Upper lobe of right lung (tissue), 1 donor: ENCODE measurements at regions not wholly inside any gene's neighbourhood (a gene's known extent, or its start where the extent isn't known, plus 50 kb on each side); places are given as distances from the start of the nearest gene placed in this dataset.

Experiments used
- ATAC-seq: fragments of 200-7000 bp; cut with Tn5 transposase; one replicate; pipeline ENCODE4 v1.9.1; 2020; ENCODE audit warnings: mild to moderate bottlenecking, moderate library complexity
- DNase-seq: peaks from one replicate; pipeline ENCODE4 v3.0.0-alpha.2; 2020
- H3K27ac ChIP-seq: fragments of 200-600 bp; one replicate; pipeline ENCODE4 v1.8.0; 2022
- H3K27me3 ChIP-seq: fragments of 200-600 bp; one replicate; pipeline ENCODE4 v1.8.0; 2022; ENCODE audit warnings: mild to moderate bottlenecking
- H3K36me3 ChIP-seq: fragments of 200-600 bp; one replicate; pipeline ENCODE4 v1.8.0; 2022
- H3K4me1 ChIP-seq: fragments of 200-600 bp; one replicate; pipeline ENCODE4 v1.8.0; 2022
- H3K4me3 ChIP-seq: fragments of 200-600 bp; one replicate; pipeline ENCODE4 v1.8.0; 2022; ENCODE audit warnings: mild to moderate bottlenecking
- H3K9me3 ChIP-seq: fragments of 200-600 bp; one replicate; pipeline ENCODE4 v1.8.0; 2022
- CTCF ChIP-seq: fragments of 200-600 bp; IDR thresholded peaks from one replicate; pipeline ENCODE4 v1.8.0; 2022; ENCODE audit warnings: antibody characterized with exemption
- intact Hi-C: fragments of 100-400 bp; cut with DNase I; formaldehyde crosslinking; loops from one replicate; pipeline ENCODE4 v1.11.0; 2022
- donor health status: DM: no; HTN: yes; CAD: no; lungs with severe emphysema.

- H3K36me3 ChIP-seq, result no peaks in the 10 kb centered on the region
- no peaks in the 10 kb centered on the region for H3K4me1 ChIP-seq
- no peak for TF ChIP-seq CTCF
- H3K9me3 ChIP-seq, result no peaks in the 10 kb centered on the region
- intact Hi-C loops, result no loop called here
- no peak overlapping the region for H3K4me3 ChIP-seq
- no peak overlapping the region for H3K27ac ChIP-seq
- no peak for DNase-seq
- no peaks in the 10 kb centered on the region for H3K27me3 ChIP-seq
- ATAC-seq, result no peak
These were observed 170.0 kb upstream of the ARL4C start for GRCh38 chr2:234666911-234667310.

GRCh38 chr2:234665304-234665703, 168.4 kb upstream of the ARL4C start:
- no peaks in the 10 kb centered on the region for H3K4me1 ChIP-seq
- no peaks in the 10 kb centered on the region for H3K27me3 ChIP-seq
- H3K9me3 ChIP-seq, result no peaks in the 10 kb centered on the region
- ATAC-seq (no peak), DNase-seq (no peak)
- no peaks in the 10 kb centered on the region for H3K36me3 ChIP-seq
- no peak overlapping the region for H3K4me3 ChIP-seq
- TF ChIP-seq CTCF, result no peak
- intact Hi-C loops, result no loop called here
- H3K27ac ChIP-seq, result no peak overlapping the region

- TF ChIP-seq CTCF, result no peak
- Histone ChIP-seq H3K27ac (no peak overlapping the region), H3K4me3 (no peak overlapping the region), H3K9me3 (no peaks in the 10 kb centered on the region), H3K27me3 (no peaks in the 10 kb centered on the region), H3K36me3 (no peaks in the 10 kb centered on the region), H3K4me1 (no peaks in the 10 kb centered on the region)
- no peak for DNase-seq
- intact Hi-C loops, result no loop called here
- ATAC-seq, result no peak
These were observed 165.0 kb upstream of the ARL4C start for GRCh38 chr2:234661849-234662248.

GRCh38 chr2:234661175-234661574, 164.3 kb upstream of the ARL4C start:
- H3K9me3 ChIP-seq, result no peaks in the 10 kb centered on the region
- ATAC-seq (no peak), DNase-seq (no peak)
- no peak overlapping the region for H3K27ac ChIP-seq
- TF ChIP-seq CTCF, result no peak
- no peak overlapping the region for H3K4me3 ChIP-seq
- no peaks in the 10 kb centered on the region for H3K4me1 ChIP-seq
- H3K36me3 ChIP-seq, result no peaks in the 10 kb centered on the region
- intact Hi-C loops, result no loop called here
- H3K27me3 ChIP-seq, result no peaks in the 10 kb centered on the region

- no peak overlapping the region for H3K4me3 ChIP-seq
- no peak for TF ChIP-seq CTCF
These were observed 158.8 kb upstream of the ARL4C start for GRCh38 chr2:234655706-234656105.

GRCh38 chr2:234650911-234651310, 154.0 kb upstream of the ARL4C start:
- Histone ChIP-seq H3K4me1 (no peaks in the 10 kb centered on the region), H3K4me3 (no peak overlapping the region), H3K36me3 (no peaks in the 10 kb centered on the region), H3K27ac (no peak overlapping the region), H3K9me3 (no peaks in the 10 kb centered on the region), H3K27me3 (no peaks in the 10 kb centered on the region)
- ATAC-seq (no peak), DNase-seq (no peak)
- TF ChIP-seq CTCF, result no peak
- intact Hi-C loops, result no loop called here

More at GRCh38 chr2:234655706-234656105, 158.8 kb upstream of the ARL4C start:
- no peak overlapping the region for H3K27ac ChIP-seq
- DNase-seq (no peak), ATAC-seq (no peak)
- no peaks in the 10 kb centered on the region for H3K27me3 ChIP-seq
- H3K9me3 ChIP-seq, result no peaks in the 10 kb centered on the region
- H3K36me3 ChIP-seq, result no peaks in the 10 kb centered on the region
- intact Hi-C loops, result no loop called here
- H3K4me1 ChIP-seq, result no peaks in the 10 kb centered on the region
